ENCODE measurements at regions not wholly inside any gene's neighbourhood (a gene's known extent, or its start where the extent isn't known, plus 50 kb on each side); places are given as distances from the start of the nearest gene placed in this dataset.
A peak's percentile ranks its signal among the peaks of the same experiment; 100 is the strongest.

GRCh38 chr10:130660266-130660665 lies 524.1 kb downstream of the GLRX3 start:
- no peak for TF ChIP-seq CTCF (IDR thresholded peaks at IDR 0.05; ENCODE audit: insufficient read depth, low read depth, low read length, missing control alignments)

GRCh38 chr10:130661419-130661818 lies 525.2 kb downstream of the GLRX3 start:
- no peak overlapping the region for H3K4me3 ChIP-seq (ENCODE audit: low read length)
- DNase-seq (ENCODE audit: low read depth) = no peak
- no peak for TF ChIP-seq CTCF (IDR thresholded peaks at IDR 0.05; ENCODE audit: insufficient read depth, low read depth, low read length, missing control alignments)

More at GRCh38 chr10:130660266-130660665, 524.1 kb downstream of the GLRX3 start:
- H3K4me3 ChIP-seq (ENCODE audit: low read length) = no peak overlapping the region
- no peak for DNase-seq (ENCODE audit: low read depth)

- no peak overlapping the region for H3K4me3 ChIP-seq (ENCODE audit: low read length)
- no peak for TF ChIP-seq CTCF (IDR thresholded peaks at IDR 0.05; ENCODE audit: insufficient read depth, low read depth, low read length, missing control alignments)
- no peak for DNase-seq (ENCODE audit: low read depth)
These were observed 526.6 kb downstream of the GLRX3 start for GRCh38 chr10:130662775-130663174.

- H3K4me3 ChIP-seq (ENCODE audit: low read length) = no peak overlapping the region
- no peak for DNase-seq (ENCODE audit: low read depth)
- TF ChIP-seq CTCF (IDR thresholded peaks at IDR 0.05; ENCODE audit: insufficient read depth, low read depth, low read length, missing control alignments) = no peak
These were observed 528.3 kb downstream of the GLRX3 start for GRCh38 chr10:130664526-130664925.

- TF ChIP-seq CTCF (IDR thresholded peaks at IDR 0.05; ENCODE audit: insufficient read depth, low read depth, low read length, missing control alignments) = no peak
- no peak overlapping the region for H3K4me3 ChIP-seq (ENCODE audit: low read length)
- DNase-seq (ENCODE audit: low read depth) = no peak
These were observed 530.0 kb downstream of the GLRX3 start for GRCh38 chr10:130666215-130666614.

GRCh38 chr10:130686689-130687300 lies 550.6 kb downstream of the GLRX3 start:
- TF ChIP-seq CTCF (IDR thresholded peaks at IDR 0.05; ENCODE audit: insufficient read depth, low read depth, low read length, missing control alignments) = peak; percentile 2
- no peak overlapping the region for H3K4me3 ChIP-seq (ENCODE audit: low read length)
- DNase-seq (ENCODE audit: low read depth) = peak; percentile 1

GRCh38 chr10:130687566-130687965 lies 551.4 kb downstream of the GLRX3 start:
- no peak for DNase-seq (ENCODE audit: low read depth)
- no peak for TF ChIP-seq CTCF (IDR thresholded peaks at IDR 0.05; ENCODE audit: insufficient read depth, low read depth, low read length, missing control alignments)
- H3K4me3 ChIP-seq (ENCODE audit: low read length) = no peak overlapping the region

Data from epithelial cell of esophagus (primary cell).